NT2/D1 (cell line): ENCODE measurements at regions not wholly inside any gene's neighbourhood (a gene's known extent, or its start where the extent isn't known, plus 50 kb on each side); places are given as distances from the start of the nearest gene placed in this dataset.

Experiments used
- YY1 ChIP-seq: IDR thresholded peaks from 2 replicates; pipeline ENCODE4 v1.6.1; 2011; ENCODE audit not compliant: insufficient read length, insufficient read depth
- ZNF274 ChIP-seq: IDR thresholded peaks from 2 replicates; pipeline ENCODE4 v1.6.1; 2011; ENCODE audit warnings: mild to moderate bottlenecking, low read depth, low read length

- TF ChIP-seq YY1 (no peak), ZNF274 (no peak)
These were observed 64.5 kb upstream of the PRRC2C start for GRCh38 chr1:171420810-171421209.
